HG03139 (cell line): ENCODE measurements at regions not wholly inside any gene's neighbourhood (a gene's known extent, or its start where the extent isn't known, plus 50 kb on each side); places are given as distances from the start of the nearest gene placed in this dataset.

ENCODE experiments used
- ATAC-seq: cut with Tn5 transposase; IDR thresholded peaks from one replicate; pipeline ENCODE4 v1.9.1; 2021; ENCODE audit not compliant: unreplicated experiment

DNA sequence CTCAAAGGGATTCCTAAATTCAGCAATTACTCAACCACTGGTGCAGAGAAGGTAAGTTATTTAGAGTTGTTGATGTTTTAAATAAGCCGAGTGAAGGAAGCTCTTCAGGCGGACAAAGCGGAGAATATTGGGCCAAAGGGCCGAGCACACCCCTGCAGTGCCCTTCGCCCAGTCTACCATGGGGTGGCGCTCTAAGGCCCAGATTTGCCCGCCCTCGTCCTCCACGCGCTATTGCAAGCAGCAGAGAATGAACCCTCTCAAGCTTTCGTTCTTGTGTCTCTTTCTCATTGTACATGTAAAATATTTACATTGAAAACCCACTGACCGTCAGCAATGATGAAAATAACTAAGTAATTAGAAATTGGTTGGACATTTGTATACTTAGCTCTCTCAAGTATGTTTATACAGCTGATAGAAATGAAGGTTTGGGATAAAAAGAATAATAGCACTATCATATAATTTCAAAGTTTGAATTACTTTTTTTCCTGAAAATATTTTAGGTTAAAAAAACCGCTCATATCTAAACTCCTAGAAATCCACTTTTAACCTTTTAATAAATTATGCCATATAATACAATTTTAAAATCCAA lies 195.0 kb upstream of the CEP162 start:
- peak; percentile 68 for ATAC-seq

DNA sequence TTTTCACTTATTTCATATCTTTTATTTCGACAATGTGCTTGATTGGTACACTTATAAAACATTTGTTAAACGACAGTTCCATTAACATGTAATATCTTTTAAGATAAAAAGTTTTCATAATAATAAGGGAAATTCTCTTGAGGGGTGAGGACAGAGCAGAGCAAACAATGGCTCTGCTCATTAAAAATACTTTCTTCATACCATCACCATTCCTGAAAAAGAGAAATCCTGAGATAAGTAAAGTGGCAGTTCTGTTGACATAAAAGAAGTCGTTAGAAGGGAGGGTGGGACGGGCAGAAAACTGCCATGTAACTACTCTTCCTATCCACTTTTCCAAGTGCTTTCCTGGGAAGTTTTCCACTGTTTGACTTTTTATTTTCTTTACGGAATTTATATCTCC lies 193.6 kb upstream of the CEP162 start:
- no peak for ATAC-seq

DNA sequence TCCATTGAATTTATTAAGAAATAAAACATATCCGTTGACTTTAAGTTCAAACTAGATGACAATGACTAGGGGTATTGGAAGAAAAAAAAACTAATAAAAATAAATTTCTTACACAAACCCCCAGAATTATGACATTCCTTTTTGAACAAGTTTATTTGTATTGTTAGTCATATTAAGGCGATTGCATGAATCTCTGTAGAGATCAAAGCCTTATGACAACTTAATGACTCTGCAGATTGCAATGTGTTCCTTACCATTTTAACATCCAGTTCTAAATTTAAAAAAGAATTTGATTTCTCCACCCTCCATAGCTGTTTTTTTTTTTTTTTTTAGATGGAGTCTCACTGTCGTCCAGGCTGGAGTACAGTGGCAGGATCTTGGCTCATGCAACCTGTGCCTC lies 189.8 kb upstream of the CEP162 start:
- no peak for ATAC-seq

DNA sequence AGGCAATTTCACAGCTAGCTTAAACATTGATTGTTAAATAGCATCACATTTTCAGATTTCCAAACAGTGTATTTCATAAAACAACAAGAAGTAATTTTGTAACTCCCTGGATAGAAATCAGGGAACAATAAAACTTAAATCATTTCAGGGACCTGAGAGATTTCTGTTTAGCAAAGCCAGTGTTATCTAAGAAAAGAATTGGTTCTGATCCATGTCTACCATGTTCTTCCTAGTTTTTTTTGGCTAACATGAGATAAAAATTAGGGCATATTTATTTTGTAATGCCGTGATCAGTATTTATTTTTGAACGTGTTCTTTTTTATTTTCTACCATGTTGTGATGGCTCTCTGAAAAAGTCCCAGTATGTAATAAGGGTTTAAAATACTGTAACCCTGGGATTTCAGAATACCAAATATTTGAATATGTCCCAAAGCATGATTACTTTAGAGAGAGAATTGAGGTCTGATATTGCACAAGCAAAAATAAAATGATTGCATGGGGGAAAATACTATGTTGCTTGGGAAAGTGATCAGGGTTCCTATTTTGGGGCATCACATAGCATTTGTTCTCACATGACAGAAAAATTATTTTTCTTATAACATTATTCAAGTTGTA lies 188.7 kb upstream of the CEP162 start:
- ATAC-seq, result no peak

DNA sequence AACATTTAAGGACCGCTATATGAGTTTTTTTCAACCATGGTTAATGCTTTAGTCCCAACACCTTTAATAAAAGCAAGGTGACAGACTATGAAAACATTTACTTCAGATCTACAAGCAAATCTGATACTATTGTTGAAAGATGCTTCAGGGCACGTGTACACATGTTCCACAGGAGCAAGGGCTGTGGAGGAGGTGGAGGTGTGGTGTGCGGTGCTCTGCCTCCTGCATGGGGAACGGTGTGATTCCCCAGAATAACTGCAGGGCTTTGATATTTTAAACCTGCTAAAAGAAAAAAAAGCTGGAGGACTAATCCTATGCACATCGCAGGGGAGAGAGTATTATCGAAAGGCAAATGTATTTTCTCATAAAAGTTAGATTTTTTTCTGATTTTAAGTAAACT lies 188.1 kb upstream of the CEP162 start:
- no peak for ATAC-seq

GRCh38 chr6:84415068-84415467 lies 187.6 kb upstream of the CEP162 start:
- ATAC-seq, result no peak

DNA sequence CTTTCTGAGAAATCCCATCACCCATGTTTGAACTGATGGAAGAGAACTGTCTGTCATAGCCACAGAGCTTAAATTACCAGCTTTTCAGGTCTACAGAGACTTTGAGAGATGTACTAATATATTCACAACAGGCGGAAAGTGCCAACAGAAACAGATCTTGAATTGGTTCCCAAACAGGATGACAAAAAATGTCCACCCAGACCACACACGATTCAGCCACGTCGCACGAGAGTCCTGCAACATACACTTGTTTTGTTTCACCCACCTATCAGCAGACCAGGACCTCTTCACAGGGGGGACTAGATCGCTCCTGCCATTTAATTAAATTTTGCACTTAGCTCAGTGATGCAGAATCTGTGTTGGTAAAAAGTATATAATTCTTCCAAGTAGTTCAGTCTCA lies 187.1 kb upstream of the CEP162 start:
- no peak for ATAC-seq

DNA sequence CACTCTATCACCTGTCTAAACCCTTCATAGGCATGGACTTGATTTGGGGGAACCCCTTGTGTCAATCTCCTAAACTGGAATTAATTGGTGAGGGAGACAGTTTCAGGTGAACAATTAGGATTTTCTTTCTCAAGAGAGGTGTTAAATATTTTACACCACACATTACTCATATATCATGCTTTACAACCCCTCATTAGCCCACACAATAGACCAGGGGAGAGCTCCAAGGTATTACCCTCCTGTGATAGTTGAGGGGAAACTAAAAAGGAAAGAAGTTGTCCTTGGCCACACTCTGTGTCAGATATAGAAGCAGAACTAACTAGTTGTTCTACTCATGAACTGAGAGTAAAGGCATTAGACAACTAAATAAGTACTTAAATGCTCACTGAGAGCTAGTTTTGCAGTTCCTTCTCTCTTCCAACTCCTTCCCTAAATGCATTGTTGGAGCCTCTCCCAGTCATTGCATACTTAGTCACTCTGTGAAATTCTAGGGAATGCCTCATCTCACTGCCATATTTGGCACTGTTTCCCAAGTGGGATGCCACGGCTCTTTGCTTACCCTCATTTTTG lies 183.7 kb upstream of the CEP162 start:
- no peak for ATAC-seq

- ATAC-seq, result no peak
These were observed 182.5 kb upstream of the CEP162 start for GRCh38 chr6:84409911-84410310.

DNA sequence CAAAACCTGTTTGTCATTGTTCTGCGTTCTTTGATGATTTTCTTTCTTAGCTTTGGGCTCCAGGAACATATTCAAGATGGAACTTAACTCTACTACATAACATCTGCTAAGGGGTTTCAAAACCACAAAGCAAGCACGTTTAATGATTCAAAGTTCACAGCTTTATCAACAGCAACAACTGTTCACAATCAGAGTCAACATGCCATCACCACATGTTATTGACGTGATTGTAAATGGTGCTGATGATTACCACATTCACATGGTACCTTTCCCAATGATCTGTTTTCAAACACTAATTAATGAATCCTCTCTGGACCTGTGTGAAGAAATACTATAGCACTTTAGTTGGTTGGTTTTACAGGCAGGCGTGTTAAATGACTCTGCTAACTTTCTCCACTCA lies 180.6 kb upstream of the CEP162 start:
- no peak for ATAC-seq

- ATAC-seq, result no peak
These were observed 176.1 kb upstream of the CEP162 start for GRCh38 chr6:84403545-84403944.

- ATAC-seq, result no peak
These were observed 171.6 kb upstream of the CEP162 start for GRCh38 chr6:84399003-84399402.

- ATAC-seq, result no peak
These were observed 164.8 kb upstream of the CEP162 start for GRCh38 chr6:84392261-84392660.

- ATAC-seq, result no peak
These were observed 163.4 kb upstream of the CEP162 start for GRCh38 chr6:84390851-84391250.

DNA sequence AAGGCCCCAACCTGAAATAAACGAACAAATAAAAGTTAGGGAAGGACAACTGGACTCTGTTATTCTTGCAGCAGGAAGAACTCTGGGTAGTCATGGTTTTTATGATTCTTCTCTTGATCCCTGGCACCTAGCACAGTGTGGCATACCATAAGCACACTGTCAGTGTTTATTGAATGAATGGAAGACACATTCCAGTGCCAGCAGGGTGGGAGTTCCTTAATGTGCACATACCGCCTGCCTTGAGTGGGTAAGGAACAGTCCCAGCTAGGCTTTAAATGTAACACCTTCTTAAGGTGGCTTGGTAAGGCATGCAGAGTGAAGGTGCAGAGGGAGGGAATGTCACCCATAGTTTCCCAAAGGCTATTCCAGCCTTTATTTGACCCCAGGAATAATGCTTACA lies 162.9 kb upstream of the CEP162 start:
- no peak for ATAC-seq

DNA sequence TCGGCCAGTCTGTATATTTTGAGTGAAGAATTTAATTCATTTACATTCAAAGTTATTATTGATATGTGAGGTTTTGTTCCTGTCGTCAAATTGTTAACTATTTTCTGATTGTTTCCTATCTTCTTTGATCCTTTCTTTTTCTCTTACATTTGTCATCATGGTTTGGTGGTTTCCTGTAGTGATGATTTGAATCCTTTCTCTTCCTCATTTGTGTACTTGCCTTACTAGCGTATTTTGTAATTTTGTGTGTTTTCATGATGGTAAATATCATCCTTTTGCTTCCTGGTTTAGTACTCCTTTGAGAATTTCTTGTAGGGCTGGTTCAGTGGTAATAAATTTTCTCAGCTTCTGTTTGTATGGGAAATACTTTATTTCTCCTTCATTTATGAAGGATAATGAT lies 151.7 kb upstream of the CEP162 start:
- ATAC-seq, result no peak

- no peak for ATAC-seq
These were observed 144.8 kb upstream of the CEP162 start for GRCh38 chr6:84372290-84372689.

DNA sequence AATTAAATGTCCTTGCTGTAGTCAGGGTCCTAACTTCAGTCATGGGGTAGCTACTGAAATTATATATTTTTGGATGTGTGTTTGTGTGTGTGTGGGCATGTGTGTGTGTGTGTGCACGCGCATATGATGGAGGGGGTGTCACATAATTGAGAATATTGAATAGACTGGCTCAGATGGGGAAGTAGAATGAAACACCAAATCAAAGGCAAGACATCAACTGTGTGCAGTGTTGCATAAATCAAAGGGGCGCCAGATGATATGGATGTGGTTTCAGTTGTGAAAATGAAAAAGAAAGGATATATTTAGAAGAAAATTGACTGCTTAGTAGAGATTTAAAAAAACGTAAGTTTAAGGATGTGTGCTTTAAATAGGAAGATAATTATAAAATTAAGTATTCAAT lies 144.2 kb upstream of the CEP162 start:
- no peak for ATAC-seq

DNA sequence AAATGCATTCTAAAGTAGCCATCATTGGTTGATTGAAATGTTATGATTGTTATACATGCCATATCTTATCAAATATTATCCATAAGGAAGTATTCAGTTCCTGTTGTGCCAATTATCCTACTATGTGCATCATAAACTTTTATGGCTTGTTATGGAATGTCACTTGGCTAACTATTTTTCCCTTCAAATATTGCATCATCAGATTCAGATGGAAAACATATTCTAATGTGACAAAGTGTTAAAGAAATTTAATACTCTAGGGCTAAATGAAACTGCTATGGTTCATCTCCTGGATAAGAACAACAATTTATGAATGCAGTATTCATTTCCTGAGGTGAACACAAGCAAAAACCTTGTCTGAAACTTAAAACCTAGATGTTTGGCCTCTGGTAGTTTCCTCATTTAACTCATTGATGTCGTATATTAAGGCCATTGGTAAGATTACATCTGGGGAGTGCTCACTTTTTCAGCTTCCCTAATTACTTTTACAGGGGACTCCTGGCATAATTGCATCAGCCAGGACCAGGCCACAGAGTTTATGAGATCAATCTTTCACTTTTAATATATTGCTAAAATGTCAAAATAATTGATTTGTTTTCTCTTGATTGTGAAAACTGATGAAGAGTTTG lies 134.9 kb upstream of the CEP162 start:
- ATAC-seq, result no peak

- no peak for ATAC-seq
These were observed 134.1 kb upstream of the CEP162 start for GRCh38 chr6:84361372-84362192.

- ATAC-seq, result no peak
These were observed 132.6 kb upstream of the CEP162 start for GRCh38 chr6:84360039-84360438.

DNA sequence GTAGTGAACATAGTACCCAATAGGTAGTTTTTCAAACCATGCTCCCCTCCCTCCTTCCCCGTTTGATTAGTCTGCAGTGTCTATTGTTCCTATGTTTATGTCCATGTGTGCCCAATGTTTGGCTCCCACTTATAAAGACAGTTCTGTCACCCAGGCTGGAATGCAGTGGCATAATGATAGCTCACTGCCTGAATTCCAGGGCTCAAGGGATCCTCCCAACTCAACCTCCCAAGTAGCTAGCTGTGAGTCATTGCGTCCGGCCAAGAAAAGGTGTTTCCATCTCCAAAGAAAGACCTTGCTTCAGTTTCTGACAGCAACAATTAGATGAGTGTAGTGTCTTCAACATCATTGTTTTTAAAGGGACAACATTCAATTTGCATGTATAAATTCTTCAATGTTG lies 131.1 kb upstream of the CEP162 start:
- no peak for ATAC-seq
